ENCODE measurements at regions not wholly inside any gene's neighbourhood (a gene's known extent, or its start where the extent isn't known, plus 50 kb on each side); places are given as distances from the start of the nearest gene placed in this dataset.

- no peak overlapping the region for H3K4me3 ChIP-seq (ENCODE audit: extremely low read depth in 1 of 4, insufficient read depth in 2 of 4, low read depth in 3 of 4, low read length in 4 of 4)
- H3K18ac ChIP-seq (ENCODE audit: extremely low read depth, low read length) = no peak overlapping the region
- no peaks in the 10 kb centered on the region for H3K23me2 ChIP-seq (ENCODE audit: low read depth, low read length)
- H3K14ac ChIP-seq (ENCODE audit: insufficient read length) = no peak overlapping the region
- no peak overlapping the region for H2AFZ ChIP-seq (ENCODE audit: low read length)
- H2BK15ac ChIP-seq (ENCODE audit: low read length) = no peak overlapping the region
- no peak overlapping the region for H3K23ac ChIP-seq (ENCODE audit: insufficient read length)
- no peak overlapping the region for H2BK5ac ChIP-seq (ENCODE audit: low read depth, low read length)
- DNase-seq (ENCODE audit: low read depth in 1 of 2, low spot score in 2 of 2) = no peak
- H4K20me1 ChIP-seq (replicated peaks in 1 of 2; ENCODE audit: control insufficient read depth in 1 of 2, insufficient read depth in 2 of 2, low read length in 2 of 2) = no peaks in the 10 kb centered on the region
- no peak overlapping the region for H2AK5ac ChIP-seq (ENCODE audit: low read depth, low read length)
- no peaks in the 10 kb centered on the region for H3K79me2 ChIP-seq (ENCODE audit: control insufficient read depth in 1 of 2, insufficient read depth in 2 of 2, low read length in 2 of 2)
- no peak overlapping the region for H4K5ac ChIP-seq (ENCODE audit: insufficient read length, low read depth, low read length)
- H3K27ac ChIP-seq (ENCODE audit: low read depth, low read length) = no peak overlapping the region
- H3K4me2 ChIP-seq (ENCODE audit: insufficient read depth in 1 of 2, low read depth in 2 of 2, low read length in 2 of 2) = no peak overlapping the region
- H2BK12ac ChIP-seq (ENCODE audit: low read depth, low read length) = no peak overlapping the region
- no peaks in the 10 kb centered on the region for H3K36me3 ChIP-seq (ENCODE audit: control insufficient read depth in 2 of 4, insufficient read depth in 4 of 4, low read length in 3 of 4)
- no peak for FAIRE-seq
- ChIA-PET POLR2A (ENCODE audit: partially characterized antibody) (no interaction called here), CTCF (ENCODE audit: partially characterized antibody) (no interaction called here)
- H2BK120ac ChIP-seq (replicated peaks; ENCODE audit: low read depth, low read length) = no peak overlapping the region
- H3K9ac ChIP-seq (replicated peaks in 1 of 4; ENCODE audit: extremely low read depth in 1 of 4, low read depth in 3 of 4, low read length in 3 of 4) = no peak overlapping the region
- H3K9me3 ChIP-seq (ENCODE audit: insufficient read depth in 2 of 2, low read depth in 1 of 2, low read length in 1 of 2) = no peaks in the 10 kb centered on the region
- no peak overlapping the region for H4K8ac ChIP-seq (ENCODE audit: extremely low read depth, insufficient read depth, low read length)
- no peaks in the 10 kb centered on the region for H3K4me1 ChIP-seq (replicated peaks in 1 of 4; ENCODE audit: control insufficient read depth in 3 of 4, insufficient read depth in 4 of 4, low read length in 3 of 4)
- no peaks in the 10 kb centered on the region for H3K27me3 ChIP-seq (replicated peaks in 1 of 4; ENCODE audit: control insufficient read depth in 3 of 4, extremely low read depth in 1 of 4, insufficient read depth in 3 of 4, low read length in 3 of 4)
- no peak overlapping the region for H4K91ac ChIP-seq (replicated peaks; ENCODE audit: insufficient read length, low read length)
- no peak overlapping the region for H3K56ac ChIP-seq (replicated peaks; ENCODE audit: insufficient read length, low read depth, low read length)
- no peaks in the 10 kb centered on the region for H3K79me1 ChIP-seq (ENCODE audit: low read depth, low read length)
- TF ChIP-seq CREB1 (IDR thresholded peaks at IDR 0.05) = no peak
- no peak for TF ChIP-seq RFX5 (IDR thresholded peaks at IDR 0.05; ENCODE audit: borderline replicate concordance, low read depth, low read length)
- no peak for TF ChIP-seq NRF1 (IDR thresholded peaks at IDR 0.05; ENCODE audit: low read depth, low read length)
- no peak for TF ChIP-seq GTF2F1 (IDR thresholded peaks at IDR 0.05; ENCODE audit: borderline replicate concordance, low read depth, low read length)
- no peak for TF ChIP-seq RXRA (IDR thresholded peaks at IDR 0.05; ENCODE audit: insufficient read depth, low read depth, low read length)
- no peak for TF ChIP-seq CBX5 (IDR thresholded peaks at IDR 0.05; ENCODE audit: low read depth, low read length)
- no peak for TF ChIP-seq KDM1A (IDR thresholded peaks at IDR 0.05; ENCODE audit: borderline replicate concordance, low read length)
- no peak for TF ChIP-seq SP2 (IDR thresholded peaks at IDR 0.05; ENCODE audit: low read length)
- TF ChIP-seq SP4 (IDR thresholded peaks at IDR 0.05; ENCODE audit: low read length) = no peak
- no peak overlapping the region for H2BK20ac ChIP-seq (ENCODE audit: low read length)
- no peak overlapping the region for H3K4ac ChIP-seq (replicated peaks; ENCODE audit: insufficient read length, low read depth, low read length)
These were observed 1604.2 kb downstream of the KHDRBS2 start for GRCh38 chr6:60681806-60682205.

All from H1 (cell line).